Ovary (tissue), 3 donors: ENCODE measurements at regions not wholly inside any gene's neighbourhood (a gene's known extent, or its start where the extent isn't known, plus 50 kb on each side); places are given as distances from the start of the nearest gene placed in this dataset.

Experiments
- EP300 ChIP-seq: sonication (generic); formaldehyde crosslinking; IDR thresholded peaks from one replicate; pipeline ENCODE4 v1.6.1; 2017; ENCODE audit warnings: antibody characterized with exemption
- POLR2A ChIP-seq: fragments of 450-650 bp; IDR thresholded peaks from one replicate; pipeline ENCODE4 v1.6.1; 2017; ENCODE audit warnings: antibody characterized with exemption, mild to moderate bottlenecking, moderate library complexity
- TF ChIP-seq, protein P1 (sequence below), 3 donors: fragments of 450-650 bp in 2 of 3; fragments of 200-600 bp in 1 of 3; IDR thresholded peaks; one replicate each; pipeline versions ENCODE4 v1.5.1 to v1.8.0; 2016 to 2022; ENCODE audit warnings: antibody characterized with exemption in 3 of 3, mild to moderate bottlenecking in 1 of 3
- donor health status: DM: no; HTN: no; CAD: no.

DNA sequence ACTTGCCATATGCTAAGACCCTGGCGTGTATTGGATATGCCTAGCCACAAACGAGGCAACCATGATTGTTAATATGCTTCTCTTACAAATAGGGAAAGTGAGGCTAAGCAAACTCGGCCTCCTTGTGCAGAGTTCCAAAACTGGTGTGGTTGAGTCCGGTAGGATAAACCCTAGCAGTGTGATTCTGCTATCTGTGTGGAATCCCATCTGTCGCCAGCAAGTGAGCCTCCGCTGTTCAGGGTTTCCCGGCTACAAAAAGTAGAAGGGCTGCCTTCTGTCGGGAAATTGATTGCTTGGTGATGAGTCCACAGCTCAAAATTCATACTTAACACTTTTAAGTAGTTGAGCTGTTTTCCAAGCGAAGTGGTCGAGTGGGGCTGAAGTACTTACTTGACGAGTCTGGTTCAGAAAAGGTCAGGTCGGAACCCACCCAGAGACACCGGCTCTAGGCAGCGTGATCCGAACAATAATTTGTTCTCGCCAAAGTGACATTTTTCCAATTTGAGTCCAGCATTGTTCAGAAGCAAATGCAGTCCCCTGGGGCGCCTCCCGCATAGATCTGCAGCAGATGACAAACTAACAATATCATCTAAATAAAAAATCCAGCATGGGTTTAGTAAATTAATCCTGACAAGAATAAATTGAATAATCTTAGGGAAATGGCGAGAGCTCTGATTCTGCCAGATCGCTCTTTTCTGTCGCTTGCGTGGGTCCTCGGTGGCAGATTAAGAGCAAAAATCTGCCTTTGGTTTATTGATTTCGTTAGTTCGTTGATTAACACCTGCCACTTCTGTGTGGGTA, 686.7 kb upstream of the RBFOX1 start:
- TF ChIP-seq POLR2A (no peak), EP300 (no peak)
- TF ChIP-seq, protein P1, sequence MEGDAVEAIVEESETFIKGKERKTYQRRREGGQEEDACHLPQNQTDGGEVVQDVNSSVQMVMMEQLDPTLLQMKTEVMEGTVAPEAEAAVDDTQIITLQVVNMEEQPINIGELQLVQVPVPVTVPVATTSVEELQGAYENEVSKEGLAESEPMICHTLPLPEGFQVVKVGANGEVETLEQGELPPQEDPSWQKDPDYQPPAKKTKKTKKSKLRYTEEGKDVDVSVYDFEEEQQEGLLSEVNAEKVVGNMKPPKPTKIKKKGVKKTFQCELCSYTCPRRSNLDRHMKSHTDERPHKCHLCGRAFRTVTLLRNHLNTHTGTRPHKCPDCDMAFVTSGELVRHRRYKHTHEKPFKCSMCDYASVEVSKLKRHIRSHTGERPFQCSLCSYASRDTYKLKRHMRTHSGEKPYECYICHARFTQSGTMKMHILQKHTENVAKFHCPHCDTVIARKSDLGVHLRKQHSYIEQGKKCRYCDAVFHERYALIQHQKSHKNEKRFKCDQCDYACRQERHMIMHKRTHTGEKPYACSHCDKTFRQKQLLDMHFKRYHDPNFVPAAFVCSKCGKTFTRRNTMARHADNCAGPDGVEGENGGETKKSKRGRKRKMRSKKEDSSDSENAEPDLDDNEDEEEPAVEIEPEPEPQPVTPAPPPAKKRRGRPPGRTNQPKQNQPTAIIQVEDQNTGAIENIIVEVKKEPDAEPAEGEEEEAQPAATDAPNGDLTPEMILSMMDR (IDR thresholded peaks at IDR 0.05) = no peak
